K562 (cell line): ENCODE measurements at regions not wholly inside any gene's neighbourhood (a gene's known extent, or its start where the extent isn't known, plus 50 kb on each side); places are given as distances from the start of the nearest gene placed in this dataset.

Source experiments
- ARID4B ChIP-seq: sonication (generic); formaldehyde crosslinking; IDR thresholded peaks from 2 replicates; pipeline ENCODE4 v1.8.0; 2022; ENCODE audit warnings: mild to moderate bottlenecking, missing genetic modification reagents
- CBX8 ChIP-seq: fragments of 200-600 bp; sonication (generic); IDR thresholded peaks from 2 replicates; pipeline ENCODE4 v1.6.1; 2012; ENCODE audit warnings: borderline replicate concordance, mixed run types, low read depth, mild to moderate bottlenecking, moderate library complexity, mixed read lengths, low read length, control low read depth, inconsistent platforms; ENCODE audit not compliant: poor library complexity, severe bottlenecking; ENCODE audit errors: extremely low read depth
- CEBPB ChIP-seq: fragments of 450-650 bp; IDR thresholded peaks from 2 replicates; pipeline ENCODE4 v1.6.1; 2016; ENCODE audit warnings: missing genetic modification characterization, missing compliant biosample characterization
- CSDE1 ChIP-seq, 2 experiments: fragments of 450-650 bp; IDR thresholded peaks; 2 replicates each; pipeline ENCODE4 v1.6.1; 2016; ENCODE audit warnings: mild to moderate bottlenecking in 1 of 2
- GATAD2B ChIP-seq: fragments of 450-650 bp; IDR thresholded peaks from 2 replicates; pipeline ENCODE4 v1.6.1; 2017; ENCODE audit warnings: mild to moderate bottlenecking, borderline replicate concordance
- IRF1 ChIP-seq: sonication (generic); formaldehyde crosslinking; IDR thresholded peaks from 2 replicates; pipeline ENCODE4 v1.8.0; 2022; ENCODE audit warnings: missing genetic modification reagents, mild to moderate bottlenecking, borderline replicate concordance
- PTBP1 ChIP-seq: fragments of 200-400 bp; formaldehyde crosslinking; IDR thresholded peaks from 2 replicates; pipeline ENCODE4 v1.6.1; 2017; ENCODE audit warnings: low read depth, low read length
- SMARCA4 ChIP-seq: fragments of 450-650 bp; IDR thresholded peaks from 2 replicates; pipeline ENCODE4 v1.6.1; 2016
- SRSF9 ChIP-seq: fragments of 200-400 bp; formaldehyde crosslinking; IDR thresholded peaks from 2 replicates; pipeline ENCODE4 v1.6.1; 2017; ENCODE audit warnings: low read depth, low read length, borderline replicate concordance
- SUPT5H ChIP-seq: fragments of 450-650 bp; IDR thresholded peaks from 2 replicates; pipeline ENCODE4 v1.6.1; 2016
- TAF9B ChIP-seq: fragments of 450-650 bp; IDR thresholded peaks from 2 replicates; pipeline ENCODE4 v1.6.1; 2018; ENCODE audit warnings: mild to moderate bottlenecking; ENCODE audit not compliant: partially characterized antibody
- YY1 ChIP-seq, 3 experiments: IDR thresholded peaks; 2 replicates each; pipeline ENCODE4 v1.6.1; 2011; ENCODE audit warnings: low read length in 2 of 3, mild to moderate bottlenecking in 2 of 3, moderate library complexity in 2 of 3, borderline replicate concordance in 1 of 3, control low read depth in 1 of 3, low read depth in 1 of 3; ENCODE audit not compliant: insufficient read depth in 3 of 3, insufficient replicate concordance in 2 of 3, control insufficient read depth in 1 of 3, insufficient read length in 1 of 3; ENCODE audit errors: extremely low read depth in 1 of 3
- ZNF263 ChIP-seq: sonication (generic); formaldehyde crosslinking; IDR thresholded peaks from 2 replicates; pipeline ENCODE4 v1.8.0; 2022; ENCODE audit warnings: mild to moderate bottlenecking, missing genetic modification reagents, borderline replicate concordance
- ZNF311 ChIP-seq: fragments of 250-450 bp; sonication (Bioruptor Pico); IDR thresholded peaks from 2 replicates; pipeline ENCODE4 v1.4.0; 2020; ENCODE audit warnings: mild to moderate bottlenecking, moderate library complexity
- ZNF384 ChIP-seq: IDR thresholded peaks from 2 replicates; pipeline ENCODE4 v1.6.1; 2012; ENCODE audit warnings: low read depth, low read length, improper control_type of control experiment
- ZNF395 ChIP-seq: fragments of 200-800 bp; sonication (Bioruptor generic); IDR thresholded peaks from 2 replicates; pipeline ENCODE4 v1.6.1; 2017; ENCODE audit warnings: missing genetic modification characterization, missing compliant biosample characterization
- ZNF589 ChIP-seq: fragments of 200-800 bp; sonication (Bioruptor generic); IDR thresholded peaks from 2 replicates; pipeline ENCODE4 v1.6.1; 2016; ENCODE audit warnings: low read depth, missing genetic modification characterization, missing compliant biosample characterization
- ZNF639 ChIP-seq, 2 experiments: fragments of 200-800 bp in 1 of 2; sonication (Bioruptor generic) in 1 of 2; sonication (generic) in 1 of 2; formaldehyde crosslinking in 1 of 2; IDR thresholded peaks in 1 of 2; conservative IDR thresholded peaks in 1 of 2; 2 replicates each; pipeline versions ENCODE4 v1.5.0 to v1.6.1; 2016 to 2020; ENCODE audit warnings: missing compliant biosample characterization in 1 of 2, missing genetic modification characterization in 1 of 2, missing genetic modification reagents in 1 of 2

GRCh38 chr6:26157251-26158075 is 70.2 kb downstream of the HFE start (continued):
- TF ChIP-seq ZNF639 (CRISPR knock-in tag; conservative IDR thresholded peaks at IDR 0.05 in 1 of 2, IDR thresholded peaks at IDR 0.05 in 1 of 2) (0 out of 4 replicates have a peak, but pooled peaks of 1 of the 2 experiments have one; percentile 10), ARID4B (CRISPR knock-in tag) (peak; percentile 74), SRSF9 (no peak), CEBPB (tag) (peak; percentile 62), IRF1 (CRISPR knock-in tag) (no peak), ZNF263 (CRISPR knock-in tag) (no peak; the same call in 1 of the 2 replicates), ZNF395 (CRISPR knock-in tag) (no peak), SMARCA4 (0 out of 2 replicates have a peak, but pooled peaks have one; percentile 36), TAF9B (no peak), SUPT5H (peak; percentile 96), PTBP1 (no peak), CBX8 (no peak), ZNF589 (no peak), GATAD2B (no peak), ZNF311 (CRISPR knock-in tag) (no peak), CSDE1 (IDR thresholded peaks at IDR 0.05) (peak in 1 of 2 experiments; percentile 55; a peak in 2 of 4 replicates), YY1 (IDR thresholded peaks at IDR 0.05; ENCODE audit: borderline replicate concordance in 1 of 3, control insufficient read depth in 1 of 3, extremely low read depth in 1 of 3, insufficient read depth in 3 of 3, insufficient read length in 1 of 3, insufficient replicate concordance in 2 of 3, low read depth in 1 of 3, low read length in 2 of 3) (peak in 1 of 3 experiments; percentile 72), ZNF384 (peak; percentile 59; the same call in 1 of the 2 replicates)
